Activated T-cell treated with anti-CD3 and anti-CD28 coated beads for 4 hours (primary cell): ENCODE measurements at regions not wholly inside any gene's neighbourhood (a gene's known extent, or its start where the extent isn't known, plus 50 kb on each side); places are given as distances from the start of the nearest gene placed in this dataset.
"Not testable (repeated sequence)": the region's sequence is repeated elsewhere in the genome, so short reads cannot be mapped to it uniquely, and the experiment has no call there.

ENCODE experiments used
- DNase-seq: peaks from one replicate; pipeline ENCODE4 v3.0.0-alpha.2; 2020

- DNase-seq = not testable (repeated sequence)
These were observed 104.3 kb downstream of the MTPN start for GRCh38 chr7:135872861-135873260.

GRCh38 chr7:135862586-135863340 is 114.2 kb upstream of the FAM180A start:
- DNase-seq = no peak

GRCh38 chr7:135859538-135859937 is 110.9 kb upstream of the FAM180A start:
- DNase-seq = no peak

- DNase-seq = no peak
These were observed 110.2 kb upstream of the FAM180A start for GRCh38 chr7:135858851-135859250.

GRCh38 chr7:135858379-135858778 is 109.8 kb upstream of the FAM180A start:
- DNase-seq = no peak

- DNase-seq = no peak
These were observed 109.1 kb upstream of the FAM180A start for GRCh38 chr7:135857519-135858274.

- no peak for DNase-seq
These were observed 107.9 kb upstream of the FAM180A start for GRCh38 chr7:135856356-135857144.

GRCh38 chr7:135855846-135856245 is 107.2 kb upstream of the FAM180A start:
- DNase-seq = no peak

- no peak for DNase-seq
These were observed 104.9 kb upstream of the FAM180A start for GRCh38 chr7:135853499-135853898.

- DNase-seq = no peak
These were observed 104.4 kb upstream of the FAM180A start for GRCh38 chr7:135853008-135853407.

- no peak for DNase-seq
These were observed 98.6 kb upstream of the FAM180A start for GRCh38 chr7:135847242-135847641.

- no peak for DNase-seq
These were observed 97.7 kb upstream of the FAM180A start for GRCh38 chr7:135846339-135846738.

GRCh38 chr7:135845415-135846075 is 96.9 kb upstream of the FAM180A start:
- no peak for DNase-seq

GRCh38 chr7:135844903-135845302 is 96.3 kb upstream of the FAM180A start:
- no peak for DNase-seq

GRCh38 chr7:135843214-135843613 is 94.6 kb upstream of the FAM180A start:
- no peak for DNase-seq

- DNase-seq = no peak
These were observed 94.0 kb upstream of the FAM180A start for GRCh38 chr7:135842446-135843179.

- no peak for DNase-seq
These were observed 92.0 kb upstream of the FAM180A start for GRCh38 chr7:135840591-135840990.

- no peak for DNase-seq
These were observed 89.1 kb upstream of the FAM180A start for GRCh38 chr7:135837675-135838074.

- DNase-seq = no peak
These were observed 85.7 kb upstream of the FAM180A start for GRCh38 chr7:135834266-135834665.

- DNase-seq = no peak
These were observed 85.0 kb upstream of the FAM180A start for GRCh38 chr7:135833642-135834041.

GRCh38 chr7:135831455-135832195 is 83.0 kb upstream of the FAM180A start:
- no peak for DNase-seq

GRCh38 chr7:135828604-135829003 is 80.0 kb upstream of the FAM180A start:
- DNase-seq = no peak
